ENCODE measurements at regions not wholly inside any gene's neighbourhood (a gene's known extent, or its start where the extent isn't known, plus 50 kb on each side); places are given as distances from the start of the nearest gene placed in this dataset.
"Not testable (repeated sequence)": the region's sequence is repeated elsewhere in the genome, so short reads cannot be mapped to it uniquely, and the experiment has no call there.

GRCh38 chr17:20633268-20634059 is 53.9 kb downstream of the CDRT15L2 start:
- not testable (repeated sequence) for DNase-seq

GRCh38 chr17:20640147-20640546 is 60.6 kb downstream of the CDRT15L2 start:
- not testable (repeated sequence) for DNase-seq

DNA sequence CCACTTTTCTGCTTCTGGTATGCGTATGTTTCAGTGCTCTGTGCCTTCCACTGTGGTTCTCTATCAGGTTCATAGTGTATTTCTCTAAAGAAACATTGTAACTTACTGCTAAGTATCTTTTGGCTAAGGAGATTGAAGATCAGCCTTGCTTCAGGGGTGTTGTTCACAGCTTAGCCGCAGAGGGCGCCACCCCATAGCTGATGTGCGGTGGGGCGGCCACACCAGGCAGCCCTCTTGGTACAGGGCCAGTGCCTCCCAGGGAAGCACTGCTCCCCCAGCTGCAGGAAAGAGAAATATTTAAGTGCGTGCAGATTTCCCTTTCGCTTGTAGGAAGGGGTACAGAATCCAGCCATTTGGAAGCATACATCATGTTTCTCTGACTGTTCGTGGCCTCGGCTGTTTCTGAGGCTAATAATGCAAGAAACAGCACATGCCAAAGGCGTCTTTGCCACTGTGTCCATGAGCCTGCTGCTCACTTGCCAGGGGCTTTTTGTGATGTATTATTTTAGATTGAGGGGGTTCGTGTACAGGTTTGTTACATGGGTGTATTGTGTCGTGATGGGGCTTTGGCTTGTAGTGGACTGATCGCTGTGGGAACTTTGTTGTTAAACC is 67.2 kb downstream of the CDRT15L2 start:
- peak; percentile 9 for DNase-seq

DNA sequence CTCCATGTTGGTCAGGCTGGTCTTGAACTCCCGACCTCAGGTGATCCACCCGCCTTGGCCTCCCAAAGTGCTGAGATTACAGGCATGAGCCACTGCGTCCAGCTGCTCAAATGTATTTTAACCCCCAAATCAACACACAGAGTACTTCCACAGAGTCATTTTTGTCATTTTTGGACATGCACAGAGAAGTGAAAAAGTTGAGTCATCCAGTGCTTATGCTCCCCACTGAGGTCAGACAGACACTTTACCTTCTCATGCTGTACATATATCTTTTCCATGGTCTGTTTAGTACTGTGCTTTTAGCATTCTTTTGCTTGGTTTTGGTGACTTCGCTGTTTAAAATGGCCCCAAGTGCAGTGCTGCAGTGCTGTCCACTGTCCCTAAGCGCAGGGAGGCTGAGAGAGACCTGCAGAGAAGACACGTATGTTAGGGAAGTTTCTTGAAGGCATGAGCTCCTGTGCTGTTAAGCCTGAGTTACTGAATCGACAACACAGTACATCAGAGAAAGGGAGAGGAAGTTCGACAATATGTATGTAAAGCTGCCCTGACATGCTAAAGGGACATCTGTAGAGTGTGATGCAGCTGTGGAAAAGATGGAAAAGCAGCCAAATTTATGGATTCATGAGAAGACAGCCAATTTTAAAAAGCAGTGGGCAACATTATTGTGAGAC is 69.7 kb downstream of the CDRT15L2 start:
- not testable (repeated sequence) for DNase-seq

GRCh38 chr17:20651022-20651421 is 71.5 kb downstream of the CDRT15L2 start:
- DNase-seq, result not testable (repeated sequence)

GRCh38 chr17:20651736-20652135 is 72.2 kb downstream of the CDRT15L2 start:
- not testable (repeated sequence) for DNase-seq

DNA sequence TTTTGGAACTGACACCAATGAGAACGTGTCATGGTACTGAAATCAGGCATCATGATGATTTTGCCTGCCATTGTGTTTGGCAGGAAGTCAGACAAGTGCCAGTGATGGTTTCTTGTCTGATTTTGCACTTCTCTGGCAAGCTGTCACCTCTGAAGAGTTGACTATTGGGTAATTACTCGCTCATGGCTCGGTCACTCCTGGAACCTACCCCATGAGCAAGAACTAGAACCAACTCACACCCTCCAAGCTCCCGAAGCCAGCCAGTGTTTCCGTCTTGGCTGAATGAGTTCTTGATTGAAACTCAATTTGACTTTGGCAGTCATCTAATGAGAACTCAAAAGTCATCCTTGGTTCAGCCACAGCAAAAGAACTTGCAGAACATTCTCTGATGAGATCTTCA is 73.9 kb downstream of the CDRT15L2 start:
- DNase-seq, result not testable (repeated sequence)

- not testable (repeated sequence) for DNase-seq
Measured at GRCh38 chr17:20654114-20654513, 74.6 kb downstream of the CDRT15L2 start.

- not testable (repeated sequence) for DNase-seq
Measured at GRCh38 chr17:20654575-20654974, 75.1 kb downstream of the CDRT15L2 start.

DNA sequence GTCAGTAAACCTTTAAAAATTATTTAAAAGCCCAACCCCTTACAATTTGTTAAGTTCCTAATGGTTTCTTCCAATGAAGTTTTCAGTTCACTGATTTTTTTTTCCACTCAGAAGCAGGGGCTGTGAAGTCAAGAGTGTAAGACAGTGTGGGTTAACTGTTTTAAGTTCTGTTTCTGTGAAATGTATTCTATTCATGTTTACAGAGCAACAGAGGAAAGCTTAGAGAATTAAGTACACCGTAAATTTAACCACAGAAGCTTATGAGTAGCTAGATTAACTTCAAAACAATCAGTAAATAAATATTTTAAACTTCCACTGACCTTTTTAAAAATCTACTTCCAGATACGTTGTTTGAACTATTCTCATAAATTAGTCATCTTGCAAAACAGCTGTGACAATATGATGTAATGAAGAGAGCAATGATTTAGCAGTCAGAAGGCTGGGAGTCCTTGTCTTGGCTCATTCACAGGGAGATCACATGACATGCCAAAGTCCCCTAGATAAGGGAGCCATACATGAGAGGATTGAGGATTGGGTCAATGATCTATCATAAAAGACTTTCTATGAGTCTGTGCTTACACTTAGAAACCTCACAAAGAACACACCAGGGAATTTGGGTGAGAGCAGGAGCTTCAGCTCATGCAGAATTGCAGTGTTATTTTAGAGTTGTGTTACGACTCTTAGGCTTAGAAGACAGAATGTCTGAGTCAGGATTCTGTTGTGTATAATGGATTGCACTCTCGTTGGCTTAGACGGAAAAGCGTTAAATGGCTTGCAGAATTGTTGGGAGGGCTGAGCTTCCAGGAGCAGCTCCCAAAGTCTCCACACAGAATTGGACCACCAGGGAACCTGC is 85.8 kb downstream of the CDRT15L2 start:
- DNase-seq, result not testable (repeated sequence)

DNA sequence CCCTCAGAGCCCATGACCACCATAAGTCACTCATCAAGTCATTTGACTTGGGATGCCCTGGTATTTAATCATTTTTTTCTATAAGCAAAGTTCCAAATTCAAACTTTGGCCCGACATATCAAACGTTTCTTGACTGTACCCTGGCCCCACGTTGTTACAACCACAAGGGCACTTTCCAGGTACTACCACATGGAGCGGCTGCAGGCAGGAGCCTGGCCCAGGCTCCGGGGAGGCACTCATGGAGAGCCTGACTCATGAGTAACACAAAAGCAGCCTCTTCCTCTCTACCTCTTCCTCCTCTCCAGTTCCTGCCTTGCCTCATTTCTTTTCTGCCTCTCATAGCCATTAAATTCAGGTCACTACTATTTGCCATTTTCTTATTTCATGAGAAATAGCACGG is 87.2 kb downstream of the CDRT15L2 start:
- DNase-seq, result not testable (repeated sequence)

GRCh38 chr17:20667712-20668111 is 88.2 kb downstream of the CDRT15L2 start:
- not testable (repeated sequence) for DNase-seq

DNA sequence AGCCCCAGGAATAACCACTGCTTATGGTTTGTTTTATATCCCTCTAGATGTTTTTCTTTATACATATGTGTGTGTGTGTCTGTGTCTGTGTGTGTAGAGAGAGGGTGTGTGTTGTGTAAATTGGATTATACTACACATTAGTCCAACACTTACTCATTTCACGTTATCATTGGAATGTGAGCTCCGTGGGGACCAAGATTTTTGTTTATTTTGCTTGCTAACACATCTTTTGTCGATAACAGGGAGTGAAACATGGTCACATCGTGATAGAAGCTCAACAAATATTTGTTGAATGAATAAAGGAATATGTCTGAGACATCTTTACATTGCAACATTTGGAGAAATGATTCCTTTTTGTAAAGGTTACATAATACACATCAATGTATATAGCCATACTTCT is 88.8 kb downstream of the CDRT15L2 start:
- DNase-seq, result not testable (repeated sequence)

DNA sequence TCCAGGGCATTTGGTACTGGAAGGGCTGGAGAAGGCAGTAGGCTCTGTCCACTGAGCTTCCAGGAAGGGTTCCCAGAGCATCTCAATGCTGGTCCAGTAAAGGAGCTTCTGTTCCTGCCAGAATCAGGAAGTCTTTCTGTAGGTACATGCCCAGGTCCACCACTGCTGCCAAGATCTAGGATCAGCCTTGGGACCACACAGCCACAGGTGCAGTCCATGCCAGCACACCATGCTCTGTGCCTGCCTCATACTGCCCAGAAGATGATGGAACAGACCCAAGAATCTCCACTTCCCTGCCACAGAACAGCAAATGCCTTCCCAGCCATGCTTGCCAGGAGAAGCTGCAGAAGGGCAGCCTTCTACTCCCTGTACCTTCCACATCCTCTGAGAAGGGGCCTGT is 89.3 kb downstream of the CDRT15L2 start:
- not testable (repeated sequence) for DNase-seq

- not testable (repeated sequence) for DNase-seq
Measured at GRCh38 chr17:20670506-20670905, 91.0 kb downstream of the CDRT15L2 start.

GRCh38 chr17:20674374-20674773 is 94.8 kb downstream of the CDRT15L2 start:
- not testable (repeated sequence) for DNase-seq

DNA sequence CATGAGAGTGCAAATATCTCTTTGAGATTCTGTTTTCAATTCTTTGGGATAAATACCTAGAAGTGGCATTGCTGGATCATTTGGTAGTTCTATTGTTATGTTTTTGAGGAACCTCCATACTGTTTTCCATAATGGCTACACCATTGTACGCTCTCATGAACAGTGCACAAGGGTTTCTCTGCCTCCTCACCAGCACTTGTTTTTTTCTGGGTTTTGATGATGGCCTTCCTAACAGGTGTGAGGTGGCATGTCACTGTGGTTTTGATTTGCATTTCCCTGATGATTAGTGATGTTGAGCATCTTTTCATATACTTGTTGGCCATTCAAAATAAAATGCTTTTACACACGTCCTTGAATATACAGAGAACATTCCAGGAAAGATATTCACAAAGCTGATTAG is 96.2 kb downstream of the CDRT15L2 start:
- not testable (repeated sequence) for DNase-seq

GRCh38 chr17:20676656-20677055 is 97.1 kb downstream of the CDRT15L2 start:
- not testable (repeated sequence) for DNase-seq

DNA sequence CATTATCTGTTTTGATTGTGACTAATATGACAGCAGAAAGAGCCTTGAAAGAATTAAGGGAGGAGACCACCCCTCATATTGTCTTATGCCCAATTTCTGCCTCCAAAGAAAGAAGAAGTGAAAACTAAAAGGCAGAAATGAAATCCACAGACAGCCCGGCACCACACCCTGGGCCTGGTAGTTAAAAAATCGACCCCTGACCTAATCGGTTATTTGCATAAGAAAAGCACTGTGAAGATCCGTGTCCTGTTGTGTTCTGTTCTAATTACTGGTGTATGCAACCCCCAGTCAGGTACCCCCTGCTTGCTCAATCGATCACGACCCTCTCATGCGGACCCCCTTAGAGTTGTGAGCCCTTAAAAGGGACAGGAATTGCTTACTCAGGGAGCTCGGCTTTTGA is 97.9 kb downstream of the CDRT15L2 start:
- DNase-seq, result not testable (repeated sequence)

DNA sequence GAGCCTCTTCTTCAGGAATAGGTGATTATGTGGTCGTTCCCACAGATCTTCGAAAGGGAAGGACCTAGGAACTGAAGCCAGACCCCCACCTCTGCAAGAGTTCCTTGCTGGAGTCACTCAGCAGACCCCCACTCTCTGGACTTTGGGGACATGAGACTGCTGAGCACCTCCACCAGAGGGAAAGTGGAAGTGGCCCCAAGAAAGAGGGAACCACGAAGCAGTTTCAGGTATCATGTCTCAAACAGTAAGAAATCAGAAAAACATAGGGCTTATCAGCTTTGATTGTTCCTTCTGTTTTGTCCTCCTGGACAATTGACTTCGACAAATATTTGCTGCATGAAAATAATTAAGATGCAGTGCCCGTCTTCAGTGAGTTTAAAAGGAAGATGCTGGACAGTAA is 98.9 kb downstream of the CDRT15L2 start:
- DNase-seq, result not testable (repeated sequence)

DNA sequence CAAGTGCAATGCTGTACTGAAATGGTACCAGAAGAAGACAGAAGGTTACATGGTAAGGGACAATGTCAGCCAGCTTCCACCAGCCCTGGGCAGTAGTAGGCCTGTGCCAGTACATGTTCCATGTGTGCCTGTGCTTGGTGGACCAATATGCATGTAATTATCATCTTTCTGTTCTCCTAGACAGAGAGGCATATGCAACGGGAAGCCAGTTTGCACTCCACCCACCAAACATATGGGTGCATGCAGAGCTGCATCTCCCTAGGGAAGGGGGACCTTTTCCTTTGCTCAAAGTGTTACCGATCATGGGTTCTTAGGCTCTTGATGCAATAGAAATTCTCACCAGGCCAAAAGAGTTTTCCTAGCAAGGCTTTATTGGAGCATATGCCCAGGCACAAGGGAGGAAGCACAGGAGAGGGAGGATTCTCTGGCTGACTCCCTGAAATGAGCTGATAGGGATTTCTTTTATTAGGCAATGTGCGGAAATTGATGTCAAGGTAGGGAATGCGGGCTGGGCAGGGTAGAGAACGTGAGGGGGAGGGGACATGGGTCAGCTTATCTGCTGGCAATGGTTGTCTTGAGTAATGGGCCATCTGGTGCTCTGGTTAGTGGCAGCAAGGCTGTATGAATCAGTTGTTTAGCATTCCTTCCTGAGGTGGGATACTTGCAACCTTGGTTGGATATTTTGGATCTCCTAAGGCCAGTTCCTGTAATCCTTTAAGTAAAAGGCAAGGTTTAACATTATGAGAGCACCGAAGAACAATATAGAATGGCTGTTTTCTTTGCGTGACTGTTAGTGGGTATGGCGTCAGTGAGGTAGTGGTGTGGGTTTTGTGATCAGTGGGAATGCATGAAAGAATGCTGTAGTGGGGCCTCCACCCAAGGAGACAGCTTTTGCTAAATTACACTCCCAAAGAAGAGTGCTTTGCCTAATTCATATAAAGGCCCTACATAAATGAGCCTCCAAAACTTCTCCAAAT is 102.5 kb downstream of the CDRT15L2 start:
- not testable (repeated sequence) for DNase-seq

Measured in CD4-positive, alpha-beta T cell treated with Interleukin-17A for 1 hour (primary cell).